ENCODE measurements at regions not wholly inside any gene's neighbourhood (a gene's known extent, or its start where the extent isn't known, plus 50 kb on each side); places are given as distances from the start of the nearest gene placed in this dataset.
"Not testable (repeated sequence)": the region's sequence is repeated elsewhere in the genome, so short reads cannot be mapped to it uniquely, and the experiment has no call there.

DNA sequence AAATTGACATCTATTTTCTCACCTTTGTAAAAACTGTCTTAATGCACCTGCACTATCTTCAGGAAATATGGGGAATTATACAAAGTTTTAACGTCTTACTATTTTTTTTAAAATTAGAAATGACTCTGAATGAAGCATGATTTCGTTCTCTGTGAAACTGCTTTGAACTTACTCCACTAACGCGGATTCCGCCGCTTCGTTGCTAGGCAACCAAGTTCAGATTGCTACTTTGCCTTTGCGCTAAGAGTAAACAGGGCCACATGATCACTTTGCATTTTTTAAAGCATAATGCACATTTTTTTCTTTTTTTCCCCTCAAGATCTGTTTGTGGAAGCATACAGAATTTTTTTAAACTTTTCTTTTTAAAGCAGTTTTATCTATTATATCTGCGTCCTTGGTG lies 690.5 kb downstream of the BRINP3 start:
- peak overlapping the region; percentile 2 for H3K4me3 ChIP-seq (ENCODE audit: low read length)
- no peak for DNase-seq (ENCODE audit: low read depth)

DNA sequence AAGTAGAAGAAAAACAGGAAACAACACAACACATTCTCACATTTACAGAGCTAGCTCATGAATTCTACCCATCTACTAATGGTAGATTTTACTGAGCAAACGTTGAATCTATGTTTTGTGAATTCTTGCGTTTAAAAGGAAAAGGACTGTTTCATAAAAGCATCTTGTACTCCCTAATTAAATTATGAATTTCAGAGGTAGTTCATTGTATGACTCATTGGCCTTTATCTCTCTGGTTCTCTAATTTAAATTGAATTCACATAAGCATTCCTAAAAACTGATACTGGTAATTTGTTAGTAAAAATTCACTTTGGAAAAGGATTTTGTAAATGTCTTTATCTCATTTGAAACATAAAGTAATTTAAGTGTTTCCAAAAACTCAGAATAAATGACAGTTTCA lies 687.3 kb downstream of the BRINP3 start:
- TF ChIP-seq, protein P1, sequence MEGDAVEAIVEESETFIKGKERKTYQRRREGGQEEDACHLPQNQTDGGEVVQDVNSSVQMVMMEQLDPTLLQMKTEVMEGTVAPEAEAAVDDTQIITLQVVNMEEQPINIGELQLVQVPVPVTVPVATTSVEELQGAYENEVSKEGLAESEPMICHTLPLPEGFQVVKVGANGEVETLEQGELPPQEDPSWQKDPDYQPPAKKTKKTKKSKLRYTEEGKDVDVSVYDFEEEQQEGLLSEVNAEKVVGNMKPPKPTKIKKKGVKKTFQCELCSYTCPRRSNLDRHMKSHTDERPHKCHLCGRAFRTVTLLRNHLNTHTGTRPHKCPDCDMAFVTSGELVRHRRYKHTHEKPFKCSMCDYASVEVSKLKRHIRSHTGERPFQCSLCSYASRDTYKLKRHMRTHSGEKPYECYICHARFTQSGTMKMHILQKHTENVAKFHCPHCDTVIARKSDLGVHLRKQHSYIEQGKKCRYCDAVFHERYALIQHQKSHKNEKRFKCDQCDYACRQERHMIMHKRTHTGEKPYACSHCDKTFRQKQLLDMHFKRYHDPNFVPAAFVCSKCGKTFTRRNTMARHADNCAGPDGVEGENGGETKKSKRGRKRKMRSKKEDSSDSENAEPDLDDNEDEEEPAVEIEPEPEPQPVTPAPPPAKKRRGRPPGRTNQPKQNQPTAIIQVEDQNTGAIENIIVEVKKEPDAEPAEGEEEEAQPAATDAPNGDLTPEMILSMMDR (conservative IDR thresholded peaks at IDR 0.05; ENCODE audit: low read depth, low read length) = no peak
- H3K4me3 ChIP-seq (ENCODE audit: low read length) = no peak overlapping the region
- no peak for DNase-seq (ENCODE audit: low read depth)

More for the DNA sequence above, 690.5 kb downstream of the BRINP3 start:
- TF ChIP-seq, protein P1 (conservative IDR thresholded peaks at IDR 0.05; ENCODE audit: low read depth, low read length) = no peak

DNA sequence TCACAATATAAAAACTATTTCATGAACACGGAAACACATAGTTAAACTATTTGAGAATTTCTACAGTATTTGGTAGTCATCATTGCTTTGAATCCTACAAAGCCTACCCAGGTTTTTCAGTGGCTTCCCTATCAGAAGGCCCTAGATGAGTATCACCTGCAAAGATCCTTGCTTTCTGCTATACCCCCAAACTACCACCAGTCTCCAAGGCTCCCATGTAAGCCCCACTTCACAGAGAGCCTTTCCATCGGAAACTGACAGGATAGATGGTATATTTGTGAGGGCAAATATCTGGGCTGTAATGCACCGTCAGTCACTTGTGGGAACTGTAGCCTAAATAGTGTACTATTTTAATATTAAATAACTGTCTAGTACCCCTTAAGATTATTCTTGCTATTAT lies 674.3 kb downstream of the BRINP3 start:
- H3K4me3 ChIP-seq (ENCODE audit: low read length) = no peak overlapping the region
- no peak for DNase-seq (ENCODE audit: low read depth)
- TF ChIP-seq, protein P1 (conservative IDR thresholded peaks at IDR 0.05; ENCODE audit: low read depth, low read length) = no peak

DNA sequence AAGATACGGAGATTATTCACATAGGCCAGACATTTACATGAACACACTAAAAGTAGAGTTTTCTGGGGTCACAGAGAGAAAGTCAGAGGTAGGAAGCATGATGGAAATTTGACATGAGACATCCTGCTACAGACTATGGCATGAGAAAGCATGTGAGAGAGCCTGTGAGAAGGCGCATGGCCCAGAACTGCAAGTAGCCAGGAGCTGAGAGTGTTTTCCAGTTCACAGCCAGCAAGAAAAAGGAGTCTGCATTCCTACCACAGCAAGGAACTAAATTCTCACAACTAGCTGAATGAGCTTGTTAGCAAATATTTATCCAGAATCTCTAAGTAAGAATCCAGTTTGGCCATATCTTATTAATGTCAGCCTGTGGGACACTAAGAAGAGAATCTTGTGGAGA lies 673.3 kb downstream of the BRINP3 start:
- no peak for DNase-seq (ENCODE audit: low read depth)
- TF ChIP-seq, protein P1 (conservative IDR thresholded peaks at IDR 0.05; ENCODE audit: low read depth, low read length) = no peak
- H3K4me3 ChIP-seq (ENCODE audit: low read length) = no peak overlapping the region

DNA sequence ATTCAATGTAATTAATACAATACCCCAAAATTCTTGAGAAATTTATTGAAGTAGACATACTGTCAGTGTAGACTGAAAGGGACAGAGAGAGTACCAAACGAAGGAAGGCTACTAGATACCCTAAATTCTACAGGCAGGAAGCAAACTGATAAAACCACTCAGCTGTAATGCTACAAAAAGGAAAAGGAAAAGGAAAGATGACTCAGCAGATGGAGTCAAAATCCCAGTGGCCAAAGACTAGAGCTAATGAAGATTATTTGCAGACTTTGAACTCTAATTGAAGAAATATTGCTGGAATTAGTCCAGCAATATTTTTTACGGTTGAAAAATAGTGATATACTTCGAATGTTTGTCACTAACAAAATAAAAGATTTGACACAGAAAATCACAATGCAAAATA lies 671.9 kb downstream of the BRINP3 start:
- H3K4me3 ChIP-seq (ENCODE audit: low read length) = no peak overlapping the region
- TF ChIP-seq, protein P1 (conservative IDR thresholded peaks at IDR 0.05; ENCODE audit: low read depth, low read length) = no peak
- DNase-seq (ENCODE audit: low read depth) = no peak

DNA sequence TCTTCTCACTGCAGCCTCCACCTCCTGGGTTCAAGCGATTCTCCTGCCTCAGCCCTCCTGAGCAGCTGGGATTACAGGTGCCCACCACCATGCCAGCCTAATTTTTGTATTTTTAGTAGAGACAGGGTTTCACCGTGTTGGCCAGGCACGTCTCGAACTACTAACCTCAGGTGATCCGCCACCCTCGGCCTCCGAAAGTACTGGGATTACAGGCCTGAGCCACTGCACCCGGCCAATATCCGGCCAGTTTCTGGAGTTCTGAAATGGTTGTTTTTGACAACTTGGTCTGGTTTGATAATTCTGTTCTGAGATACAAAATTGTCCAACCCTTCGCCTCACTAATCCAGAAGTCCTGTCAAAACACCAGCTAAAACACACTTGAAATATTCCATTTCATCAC lies 667.0 kb downstream of the BRINP3 start:
- DNase-seq (ENCODE audit: low read depth); H3K4me3 ChIP-seq (ENCODE audit: low read length): not testable (repeated sequence)

DNA sequence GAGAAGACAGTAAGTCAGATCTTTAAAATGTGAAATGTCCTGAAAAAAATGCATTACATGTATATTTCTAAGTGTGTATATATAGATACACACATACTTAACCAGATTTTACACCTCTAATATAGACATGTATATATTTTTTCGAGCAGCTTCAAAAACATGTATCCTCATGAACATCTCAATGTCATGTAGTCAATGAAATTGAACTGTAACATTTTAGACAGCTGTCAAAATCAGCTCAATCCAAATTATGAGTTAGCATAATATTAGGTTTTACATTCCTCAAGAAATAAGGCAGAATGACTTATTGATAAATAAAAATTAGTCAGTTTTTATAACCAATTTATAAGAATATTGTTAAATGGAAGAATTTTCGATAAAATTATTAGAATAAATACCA lies 665.7 kb downstream of the BRINP3 start:
- DNase-seq (ENCODE audit: low read depth) = no peak
- H3K4me3 ChIP-seq (ENCODE audit: low read length) = no peak overlapping the region
- TF ChIP-seq, protein P1 (conservative IDR thresholded peaks at IDR 0.05; ENCODE audit: low read depth, low read length) = no peak

DNA sequence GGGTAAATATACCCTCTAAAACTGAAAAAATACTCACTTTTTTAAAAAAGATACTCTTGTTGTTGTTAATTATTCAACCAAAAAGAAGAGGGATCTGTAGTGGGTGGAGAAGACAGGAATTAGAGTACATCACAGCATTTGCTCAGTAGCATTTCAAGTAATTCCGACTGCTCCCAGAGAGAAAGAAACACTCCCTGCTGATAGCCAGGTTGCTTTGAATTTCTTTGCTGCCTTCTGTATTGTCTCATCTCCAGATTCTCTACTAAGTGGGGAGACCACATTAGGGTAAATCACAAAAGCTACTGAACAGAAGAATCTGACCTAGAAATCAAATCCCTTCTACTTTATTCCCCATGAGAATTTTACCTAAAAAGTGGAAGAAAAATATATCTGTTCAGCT lies 661.1 kb downstream of the BRINP3 start:
- no peak for DNase-seq (ENCODE audit: low read depth)
- no peak overlapping the region for H3K4me3 ChIP-seq (ENCODE audit: low read length)
- TF ChIP-seq, protein P1 (conservative IDR thresholded peaks at IDR 0.05; ENCODE audit: low read depth, low read length) = no peak

All from retinal pigment epithelial cell (primary cell).